HCT116 (cell line): ENCODE measurements at regions not wholly inside any gene's neighbourhood (a gene's known extent, or its start where the extent isn't known, plus 50 kb on each side); places are given as distances from the start of the nearest gene placed in this dataset.

Experiments used
- ATAC-seq: fragments of 200-7000 bp; cut with Tn5 transposase; 2 replicates; pipeline ENCODE4 v1.9.1; 2020; ENCODE audit warnings: mild to moderate bottlenecking, moderate library complexity
- BruUV-seq: library from RNA; stranded (reverse); fragments of 400-500 nt; replicated peaks from 2 replicates; lab custom pipeline; 2021; lab: Mats Ljungman, UMichigan
- CTCF ChIA-PET: fragments of 300-600 bp; sonication (Branson Sonifier 250); formaldehyde crosslinking; loops from one replicate; lab custom pipeline; 2021; ENCODE audit warnings: antibody characterized with exemption; lab: Charles Lee
- POLR2A ChIA-PET: fragments of 300-600, 350-600 bp; sonication (Branson Sonifier 250); formaldehyde crosslinking; loops from one replicate; lab custom pipeline; 2021; ENCODE audit warnings: antibody characterized with exemption; lab: Charles Lee
- RAD21 ChIA-PET, 2 experiments: fragments of 300-600 bp; sonication (Branson Sonifier 250); formaldehyde crosslinking; loops; one replicate each; lab custom pipeline; 2023; ENCODE audit warnings: low total read pairs in 2 of 2; ENCODE audit not compliant: uncharacterized antibody in 2 of 2, unreplicated experiment in 2 of 2, low non-redundant PET in 1 of 2; lab: Charles Lee
- DNase-seq: peaks from one replicate; pipeline ENCODE4 v3.0.0-alpha.2; 2010; ENCODE audit warnings: low read depth, low spot score
- H2AFZ ChIP-seq: fragments of 200-600 bp; shearing (Covaris generic), sonication (generic); 2 replicates; pipeline ENCODE4 v1.6.1; 2017; ENCODE audit warnings: low read depth, mixed run types, mixed read lengths, antibody characterized with exemption, low read length; ENCODE audit not compliant: poor library complexity, severe bottlenecking
- H3K27ac ChIP-seq: 2 replicates; pipeline ENCODE4 v1.5.1; 2012; ENCODE audit warnings: low read depth, low read length
- H3K27me3 ChIP-seq: fragments of 200-600 bp; sonication (generic); 2 replicates; pipeline ENCODE4 v1.6.1; 2016; ENCODE audit warnings: mixed run types, low read length, mixed read lengths; ENCODE audit not compliant: insufficient read depth
- H3K36me3 ChIP-seq, 2 experiments: fragments of 200-500 bp in 1 of 2; fragments of 200-600 bp in 1 of 2; sonication (Bioruptor generic) in 1 of 2; sonication (generic) in 1 of 2; 2 replicates each; pipeline versions ENCODE4 v1.5.1 to v1.6.1; 2014 to 2016; ENCODE audit warnings: low read length in 2 of 2, inconsistent platforms in 1 of 2, mixed read lengths in 1 of 2, mixed run types in 1 of 2; ENCODE audit not compliant: insufficient read depth in 2 of 2, control insufficient read depth in 1 of 2
- H3K4me1 ChIP-seq, 2 experiments: fragments of 200-600 bp in 1 of 2; sonication (generic) in 1 of 2; 2 replicates each; pipeline versions ENCODE4 v1.5.1 to v1.6.1; 2012 to 2017; ENCODE audit warnings: low read length in 2 of 2, inconsistent platforms in 1 of 2, mild to moderate bottlenecking in 1 of 2, mixed read lengths in 1 of 2, mixed run types in 1 of 2, moderate library complexity in 1 of 2; ENCODE audit not compliant: insufficient read depth in 2 of 2, control insufficient read depth in 1 of 2
- H3K4me2 ChIP-seq: fragments of 200-600 bp; sonication (generic); 2 replicates; pipeline ENCODE4 v1.6.1; 2017; ENCODE audit warnings: mixed run types, low read length, mixed read lengths
- H3K4me3 ChIP-seq, 2 experiments: fragments of 200-600 bp in 1 of 2; sonication (generic) in 1 of 2; replicated peaks in 1 of 2; 2 replicates each; pipeline ENCODE4 v1.5.1; 2011 to 2016; ENCODE audit warnings: low read length in 2 of 2, control low read depth in 1 of 2, low read depth in 1 of 2, mild to moderate bottlenecking in 1 of 2, mixed read lengths in 1 of 2, mixed run types in 1 of 2
- H3K79me2 ChIP-seq: fragments of 200-600 bp; sonication (generic); 2 replicates; pipeline ENCODE4 v1.6.1; 2017; ENCODE audit warnings: mild to moderate bottlenecking, mixed run types, low read length, moderate library complexity, mixed read lengths; ENCODE audit not compliant: insufficient read depth
- H3K9ac ChIP-seq: fragments of 200-600 bp; sonication (generic); 2 replicates; pipeline ENCODE4 v1.6.1; 2016; ENCODE audit warnings: low read length, mixed read lengths
- H3K9me2 ChIP-seq: fragments of 200-600 bp; sonication (generic), shearing (Covaris generic); 2 replicates; pipeline ENCODE4 v1.6.1; 2017; ENCODE audit warnings: mixed run types, mild to moderate bottlenecking, moderate library complexity; ENCODE audit not compliant: insufficient read depth
- H3K9me3 ChIP-seq, 2 experiments: fragments of 200-500 bp in 1 of 2; fragments of 200-600 bp in 1 of 2; sonication (Bioruptor generic) in 1 of 2; sonication (generic) in 1 of 2; 2 replicates each; pipeline ENCODE4 v1.6.1; 2014 to 2017; ENCODE audit warnings: low read length in 2 of 2, mixed read lengths in 2 of 2, inconsistent platforms in 1 of 2, low read depth in 1 of 2, mild to moderate bottlenecking in 1 of 2, mixed run types in 1 of 2, moderate library complexity in 1 of 2; ENCODE audit not compliant: control insufficient read depth in 1 of 2, insufficient read depth in 1 of 2
- H4K20me1 ChIP-seq: fragments of 200-600 bp; sonication (generic), shearing (Covaris generic); 2 replicates; pipeline ENCODE4 v1.6.1; 2017; ENCODE audit warnings: mixed run types, mild to moderate bottlenecking, moderate library complexity; ENCODE audit not compliant: insufficient read depth
- ATF3 ChIP-seq: IDR thresholded peaks from 2 replicates; pipeline ENCODE4 v1.6.1; 2012
- CBX3 ChIP-seq: IDR thresholded peaks from 2 replicates; pipeline ENCODE4 v1.6.1; 2012; ENCODE audit warnings: low read depth
- ELF1 ChIP-seq: IDR thresholded peaks from 2 replicates; pipeline ENCODE4 v1.6.1; 2012; ENCODE audit warnings: low read depth, borderline replicate concordance
- EZH2 ChIP-seq: fragments of 200-600 bp; sonication (generic); IDR thresholded peaks from 2 replicates; pipeline ENCODE4 v1.6.1; 2017; ENCODE audit warnings: antibody characterized with exemption, mixed run types
- POLR2A ChIP-seq: IDR thresholded peaks from 2 replicates; pipeline ENCODE4 v1.7.0; 2011; ENCODE audit warnings: borderline replicate concordance; ENCODE audit not compliant: insufficient read depth, insufficient read length; ENCODE audit errors: extremely low read depth
- SIN3A ChIP-seq: IDR thresholded peaks from 2 replicates; pipeline ENCODE4 v1.6.1; 2012; ENCODE audit warnings: low read depth
- SP1 ChIP-seq: IDR thresholded peaks from 2 replicates; pipeline ENCODE4 v1.6.1; 2012; ENCODE audit warnings: low read depth
- SRF ChIP-seq: IDR thresholded peaks from 2 replicates; pipeline ENCODE4 v1.6.1; 2012; ENCODE audit warnings: low read depth
- YY1 ChIP-seq: IDR thresholded peaks from 2 replicates; pipeline ENCODE4 v1.6.1; 2011; ENCODE audit warnings: low read length, low read depth, moderate library complexity, mild to moderate bottlenecking; ENCODE audit not compliant: insufficient replicate concordance; ENCODE audit errors: extremely low read depth
- ZFX ChIP-seq: fragments of 450-650 bp; IDR thresholded peaks from 2 replicates; pipeline ENCODE4 v1.6.1; 2017
- ZNF274 ChIP-seq: fragments of 200-500 bp; sonication (Bioruptor generic); IDR thresholded peaks from 2 replicates; pipeline ENCODE4 v1.6.1; 2014; ENCODE audit warnings: mild to moderate bottlenecking, low read depth, low read length, inconsistent platforms
- intact Hi-C: fragments of 100-400 bp; cut with micrococcal nuclease; formaldehyde crosslinking; loops from 2 replicates; pipeline ENCODE4 v1.10.0; 2022
- TF ChIP-seq, protein P1 (sequence below): IDR thresholded peaks from 2 replicates; pipeline ENCODE4 v1.6.1; 2011; ENCODE audit warnings: mild to moderate bottlenecking, low read length, moderate library complexity; ENCODE audit not compliant: insufficient replicate concordance; ENCODE audit errors: extremely low read depth
- TF ChIP-seq, protein P2 (sequence below): IDR thresholded peaks from 2 replicates; pipeline ENCODE4 v1.6.1; 2012

DNA sequence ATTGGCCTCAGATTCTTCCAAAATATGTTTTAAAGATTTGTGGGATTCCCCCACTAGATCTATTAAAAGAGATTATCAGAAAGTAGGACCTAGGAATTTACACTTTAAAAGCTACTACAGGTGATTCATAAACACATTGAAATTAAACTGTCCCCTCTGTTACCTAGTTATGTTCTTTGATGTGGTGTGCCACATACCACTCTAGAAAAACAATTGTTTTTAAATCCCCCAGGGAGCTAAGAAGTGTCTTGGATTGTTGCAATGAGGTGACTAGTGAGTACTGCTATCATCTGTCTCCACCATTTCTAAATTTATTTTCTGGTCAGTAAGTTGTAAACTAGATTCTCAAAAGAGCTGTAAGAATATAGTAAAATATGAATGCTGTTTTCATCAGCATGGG, 214.5 kb upstream of the DOK6 start (continued):
- no peak for TF ChIP-seq YY1
- TF ChIP-seq POLR2A: no peak
- TF ChIP-seq ATF3: no peak
- no peak for TF ChIP-seq EZH2
- no peak for TF ChIP-seq SRF
- TF ChIP-seq SP1: no peak
- TF ChIP-seq SIN3A: no peak

- POLR2A ChIA-PET: no interaction called here
- no peaks in the 10 kb centered on the region for H4K20me1 ChIP-seq
- ATAC-seq: no peak
Measured at GRCh38 chr18:69196336-69196735, 204.4 kb upstream of the DOK6 start.

More at GRCh38 chr18:69196336-69196735, 204.4 kb upstream of the DOK6 start:
- H3K79me2 ChIP-seq: no peaks in the 10 kb centered on the region
- no peak overlapping the region for H2AFZ ChIP-seq
- intact Hi-C loops: no loop called here
- no peak for DNase-seq
- H3K27me3 ChIP-seq: no peaks in the 10 kb centered on the region
- no peaks in the 10 kb centered on the region for H3K9me3 ChIP-seq
- H3K9ac ChIP-seq: no peak overlapping the region
- CTCF ChIA-PET: no interaction called here
- H3K36me3 ChIP-seq: no peaks in the 10 kb centered on the region
- no peak overlapping the region for H3K4me2 ChIP-seq
- RAD21 ChIA-PET: no interaction called here
- H3K4me1 ChIP-seq: no peaks in the 10 kb centered on the region
- H3K4me3 ChIP-seq: no peak overlapping the region
- no TSS peak for BruUV-seq
- no peak overlapping the region for H3K27ac ChIP-seq
- H3K9me2 ChIP-seq: no peaks in the 10 kb centered on the region
- TF ChIP-seq ZNF274 (no peak), YY1 (no peak), ZFX (no peak), SP1 (no peak), ATF3 (no peak), SIN3A (no peak), POLR2A (no peak), CBX3 (no peak), ELF1 (no peak)
- TF ChIP-seq, protein P1, sequence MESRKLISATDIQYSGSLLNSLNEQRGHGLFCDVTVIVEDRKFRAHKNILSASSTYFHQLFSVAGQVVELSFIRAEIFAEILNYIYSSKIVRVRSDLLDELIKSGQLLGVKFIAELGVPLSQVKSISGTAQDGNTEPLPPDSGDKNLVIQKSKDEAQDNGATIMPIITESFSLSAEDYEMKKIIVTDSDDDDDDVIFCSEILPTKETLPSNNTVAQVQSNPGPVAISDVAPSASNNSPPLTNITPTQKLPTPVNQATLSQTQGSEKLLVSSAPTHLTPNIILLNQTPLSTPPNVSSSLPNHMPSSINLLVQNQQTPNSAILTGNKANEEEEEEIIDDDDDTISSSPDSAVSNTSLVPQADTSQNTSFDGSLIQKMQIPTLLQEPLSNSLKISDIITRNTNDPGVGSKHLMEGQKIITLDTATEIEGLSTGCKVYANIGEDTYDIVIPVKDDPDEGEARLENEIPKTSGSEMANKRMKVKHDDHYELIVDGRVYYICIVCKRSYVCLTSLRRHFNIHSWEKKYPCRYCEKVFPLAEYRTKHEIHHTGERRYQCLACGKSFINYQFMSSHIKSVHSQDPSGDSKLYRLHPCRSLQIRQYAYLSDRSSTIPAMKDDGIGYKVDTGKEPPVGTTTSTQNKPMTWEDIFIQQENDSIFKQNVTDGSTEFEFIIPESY: no peak
- TF ChIP-seq, protein P2, sequence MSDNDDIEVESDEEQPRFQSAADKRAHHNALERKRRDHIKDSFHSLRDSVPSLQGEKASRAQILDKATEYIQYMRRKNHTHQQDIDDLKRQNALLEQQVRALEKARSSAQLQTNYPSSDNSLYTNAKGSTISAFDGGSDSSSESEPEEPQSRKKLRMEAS: no peak
